Left cardiac atrium (tissue), 4 donors: ENCODE measurements at regions not wholly inside any gene's neighbourhood (a gene's known extent, or its start where the extent isn't known, plus 50 kb on each side); places are given as distances from the start of the nearest gene placed in this dataset.

ENCODE experiments used
- ATAC-seq, 2 donors: fragments of 200-7000 bp; cut with Tn5 transposase; one replicate each; pipeline ENCODE4 v1.9.1; 2020; ENCODE audit warnings: mild to moderate bottlenecking in 2 of 2, moderate library complexity in 2 of 2
- DNase-seq: peaks from one replicate; pipeline ENCODE4 v3.0.0-alpha.2; 2020
- intact Hi-C, 2 donors: fragments of 100-400 bp; cut with DNase I; formaldehyde crosslinking; loops; one replicate each; pipeline versions ENCODE4 v1.14.1 to v1.15.1; 2022 to 2023
- donor health status: DM: no; HTN: yes; CAD: no.
- donor health status: DM: no; HTN: yes; CAD: no; lungs with severe emphysema.
- donor health status: DM: yes; HTN: yes; CAD: no.
- donor health status: Dilated cardiomyopathy.

GRCh38 chr3:104805508-104805907 is 561.2 kb upstream of the ALCAM start:
- DNase-seq, result no peak
- intact Hi-C loops, result no loop called here
- ATAC-seq, result no peak

DNA sequence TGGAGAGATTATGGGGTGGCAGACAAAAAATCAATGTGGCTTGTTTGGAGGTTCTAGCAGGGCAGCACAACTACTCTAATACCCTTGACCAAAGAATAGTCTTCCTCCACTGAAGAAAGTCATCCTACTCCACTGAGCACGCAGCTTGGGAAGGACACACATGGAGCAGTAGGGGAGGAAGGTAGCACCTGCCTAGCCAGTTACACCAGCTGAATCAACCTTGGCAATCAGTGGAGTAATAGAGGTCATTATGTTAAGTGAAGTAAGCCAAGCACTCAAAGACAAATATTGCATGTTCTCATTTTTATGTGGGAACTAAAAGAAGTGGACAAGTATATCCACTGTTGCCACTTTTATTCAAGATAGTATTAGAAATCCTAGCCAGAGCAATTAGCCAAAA is 555.8 kb upstream of the ALCAM start:
- intact Hi-C loops, result no loop called here
- DNase-seq (no peak), ATAC-seq (no peak)

GRCh38 chr3:104816008-104816407 is 550.7 kb upstream of the ALCAM start:
- DNase-seq, result no peak
- intact Hi-C loops, result no loop called here
- ATAC-seq, result no peak

DNA sequence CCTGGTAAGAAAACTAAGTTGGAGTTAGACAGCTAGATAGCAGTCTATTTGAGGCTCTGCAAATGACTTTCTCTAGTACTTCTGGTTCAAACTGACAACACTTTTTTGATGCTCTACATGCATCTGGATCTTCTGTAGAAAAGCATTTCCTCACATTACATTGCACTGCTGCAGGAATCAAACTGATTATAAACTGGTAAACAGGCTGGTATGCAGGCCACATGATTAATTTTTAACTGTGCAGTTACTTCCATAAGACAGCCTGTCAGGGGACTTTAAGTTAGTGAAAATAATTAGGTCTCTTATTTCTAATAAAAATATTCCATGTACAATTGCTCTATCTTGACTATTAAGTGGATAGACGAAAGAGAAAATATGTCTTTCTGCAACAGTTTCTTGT is 550.0 kb upstream of the ALCAM start:
- intact Hi-C loops, result no loop called here
- no peak for ATAC-seq

DNA sequence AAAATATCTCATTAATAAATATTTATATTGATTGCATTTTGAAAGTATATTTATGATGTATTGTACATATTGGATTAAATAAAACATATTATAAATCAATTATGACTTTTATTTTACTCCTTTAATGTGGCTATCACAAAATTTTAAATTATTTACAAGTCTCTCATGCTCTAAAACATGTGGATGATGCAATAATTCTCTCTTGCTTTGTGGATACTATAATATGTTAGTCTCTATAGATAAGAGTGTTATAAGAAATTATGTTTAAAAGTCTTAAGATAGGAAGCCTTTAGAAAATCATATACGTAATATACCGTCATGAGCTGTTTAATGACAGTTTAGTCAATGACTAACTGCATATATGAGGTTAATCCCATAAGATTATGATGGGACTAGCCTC is 547.4 kb upstream of the ALCAM start:
- intact Hi-C loops, result no loop called here
- no peak for ATAC-seq

More for the DNA sequence above, 550.0 kb upstream of the ALCAM start:
- DNase-seq, result no peak

GRCh38 chr3:104820959-104821358 is 545.8 kb upstream of the ALCAM start:
- ATAC-seq, result no peak
- intact Hi-C loops, result no loop called here
- DNase-seq, result no peak

More for the DNA sequence above, 547.4 kb upstream of the ALCAM start:
- no peak for DNase-seq

DNA sequence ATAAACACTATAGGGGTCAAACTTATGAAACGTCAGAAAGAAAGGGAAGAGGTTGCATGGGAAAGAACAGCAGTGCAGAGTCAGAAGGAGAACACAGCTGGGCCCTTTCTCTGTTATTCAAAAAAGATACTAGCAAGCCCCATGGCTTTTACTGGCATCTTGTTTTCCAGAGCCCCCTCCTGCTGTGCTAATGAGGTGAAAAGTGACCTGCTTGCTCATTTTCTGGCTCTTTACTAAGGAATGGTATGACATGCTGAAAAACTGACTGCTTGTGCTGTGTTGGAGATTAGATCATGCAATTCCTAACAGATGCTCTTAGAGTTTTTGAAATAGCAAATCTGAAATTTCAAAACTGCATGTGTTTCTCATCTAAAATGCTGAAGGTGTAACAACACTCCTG is 541.6 kb upstream of the ALCAM start:
- ATAC-seq (no peak), DNase-seq (no peak)
- intact Hi-C loops, result no loop called here

DNA sequence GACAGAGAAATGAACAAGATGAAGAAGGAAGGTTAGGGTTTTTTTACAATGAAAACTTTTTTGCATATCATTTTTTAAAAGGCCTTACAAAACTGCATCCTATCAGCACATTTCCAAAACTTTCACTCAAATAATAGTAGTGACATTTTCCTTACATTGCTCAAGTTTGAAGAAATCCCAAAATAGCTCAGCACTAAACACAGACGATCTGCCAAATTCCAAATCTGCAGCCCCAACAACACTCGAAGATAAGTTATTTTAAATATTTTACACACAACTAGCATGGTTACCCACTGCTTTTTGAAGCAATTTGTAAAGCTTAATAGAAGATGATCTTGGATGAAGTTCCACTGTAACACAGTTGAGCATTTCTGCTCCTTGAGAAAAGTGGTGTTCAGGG is 535.6 kb upstream of the ALCAM start:
- no peak for DNase-seq
- intact Hi-C loops, result no loop called here
- no peak for ATAC-seq

- intact Hi-C loops, result no loop called here
- DNase-seq (no peak), ATAC-seq (peak in 1 of 2 donors; percentile 57)
Measured at GRCh38 chr3:104832530-104832929, 534.2 kb upstream of the ALCAM start.

GRCh38 chr3:104835376-104835775 is 531.3 kb upstream of the ALCAM start:
- ATAC-seq (no peak), DNase-seq (no peak)
- intact Hi-C loops, result no loop called here

- intact Hi-C loops, result no loop called here
- no peak for ATAC-seq
- no peak for DNase-seq
Measured at GRCh38 chr3:104846270-104846669, 520.4 kb upstream of the ALCAM start.

DNA sequence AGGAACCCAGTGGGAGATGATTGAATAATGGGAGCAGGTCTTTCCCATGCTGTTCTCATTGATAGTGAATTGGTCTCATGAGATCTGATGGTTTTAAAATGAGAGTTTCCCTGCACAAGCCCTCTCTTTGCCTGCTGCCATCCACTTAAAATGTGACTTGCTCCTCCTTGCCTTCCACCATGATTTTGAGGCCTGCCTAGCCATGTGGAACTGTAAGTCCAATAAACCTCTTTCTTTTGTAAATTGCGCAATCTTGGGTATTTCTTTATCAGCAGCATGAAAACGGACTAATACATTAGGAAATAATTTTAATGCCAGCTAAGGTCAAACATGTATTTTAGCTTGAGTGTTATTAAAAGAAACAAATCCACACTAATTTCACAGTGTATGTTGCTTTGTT is 517.6 kb upstream of the ALCAM start:
- DNase-seq (no peak), ATAC-seq (no peak)
- intact Hi-C loops, result no loop called here

DNA sequence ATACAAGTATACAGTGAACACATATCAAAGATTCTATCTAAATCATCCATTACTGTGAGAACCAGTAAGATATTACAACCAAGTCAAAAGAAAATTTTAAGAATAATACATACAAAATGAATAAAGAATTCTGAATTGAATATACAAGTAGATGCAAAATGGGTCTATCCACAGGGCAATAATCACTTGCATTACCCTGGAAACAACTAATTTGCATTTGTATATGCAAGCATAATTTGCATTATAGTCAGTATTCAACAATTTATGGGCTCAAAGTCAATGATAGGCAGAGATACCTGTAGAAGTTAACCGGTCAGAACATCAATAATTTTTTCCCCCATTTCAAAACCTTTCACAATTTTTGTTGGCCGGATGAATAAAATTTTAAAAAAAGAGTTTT is 512.2 kb upstream of the ALCAM start:
- ATAC-seq (no peak), DNase-seq (no peak)
- intact Hi-C loops, result no loop called here

- intact Hi-C loops, result no loop called here
- DNase-seq, result no peak
- no peak for ATAC-seq
Measured at GRCh38 chr3:104855702-104856101, 511.0 kb upstream of the ALCAM start.

DNA sequence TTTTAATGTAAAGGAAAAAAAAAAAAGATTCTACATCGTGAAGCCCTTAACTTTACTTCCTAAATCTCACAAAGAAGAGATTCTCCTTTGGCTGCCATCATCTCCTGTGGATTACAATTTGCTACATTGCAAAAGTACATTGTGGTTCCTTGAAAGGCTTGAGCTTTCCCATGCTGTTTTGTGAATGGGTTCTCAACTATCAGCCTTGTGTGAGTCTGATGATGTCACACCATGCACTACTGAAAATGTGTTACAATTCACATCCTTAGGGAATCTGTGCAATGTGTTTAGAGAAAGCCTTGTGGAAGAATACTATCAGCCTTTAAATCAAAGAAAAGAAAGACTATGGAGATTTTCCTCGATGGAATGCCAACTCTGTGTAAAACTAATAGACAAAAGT is 510.0 kb upstream of the ALCAM start:
- no peak for ATAC-seq
- intact Hi-C loops, result no loop called here

DNA sequence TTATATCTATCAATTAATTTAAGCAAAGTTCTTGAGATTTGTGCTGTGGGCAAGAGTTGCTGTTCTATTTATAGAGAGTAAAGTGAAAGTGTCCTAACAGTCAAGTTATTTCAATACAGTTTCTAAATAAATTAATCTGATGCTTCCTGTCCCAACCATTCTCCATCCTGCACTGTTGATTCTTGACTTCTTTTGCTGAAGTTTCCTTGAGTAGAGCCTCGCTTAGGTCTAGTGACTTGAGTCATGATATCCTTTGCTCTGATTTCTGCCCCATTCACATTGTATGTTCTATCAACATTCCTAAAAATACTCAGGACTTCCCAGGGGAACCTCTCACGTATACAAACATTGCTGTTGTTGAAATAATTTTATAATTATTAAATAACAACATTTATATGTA is 498.4 kb upstream of the ALCAM start:
- no peak for ATAC-seq

More for the DNA sequence above, 510.0 kb upstream of the ALCAM start:
- no peak for DNase-seq

GRCh38 chr3:104870276-104870675 is 496.4 kb upstream of the ALCAM start:
- DNase-seq, result no peak

More for the DNA sequence above, 498.4 kb upstream of the ALCAM start:
- DNase-seq, result no peak
- intact Hi-C loops, result no loop called here

DNA sequence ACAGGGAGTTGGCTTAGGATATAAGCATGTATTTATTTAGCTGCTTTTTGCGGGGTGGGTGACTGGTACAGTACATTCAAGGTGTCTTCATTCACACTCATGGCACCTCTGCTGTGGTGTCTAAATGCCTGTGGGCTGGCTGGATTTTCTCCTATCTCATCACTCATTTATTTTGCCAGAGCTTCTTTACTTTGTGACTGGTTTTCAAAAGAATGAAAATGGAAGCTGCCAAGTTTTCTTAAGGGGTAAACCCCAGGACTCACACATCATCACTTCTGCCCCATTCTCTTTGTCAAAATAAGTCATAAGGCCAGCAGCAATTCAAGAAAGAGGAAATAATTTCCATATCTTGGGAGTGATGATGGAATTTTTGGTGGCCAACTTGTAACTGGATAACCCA is 493.4 kb upstream of the ALCAM start:
- no peak for ATAC-seq
- intact Hi-C loops, result no loop called here

More at GRCh38 chr3:104870276-104870675, 496.4 kb upstream of the ALCAM start:
- intact Hi-C loops, result no loop called here
- no peak for ATAC-seq

GRCh38 chr3:104878395-104878794 is 488.3 kb upstream of the ALCAM start:
- DNase-seq (no peak), ATAC-seq (no peak)
- intact Hi-C loops, result no loop called here

More for the DNA sequence above, 493.4 kb upstream of the ALCAM start:
- DNase-seq, result no peak

GRCh38 chr3:104879919-104880318 is 486.8 kb upstream of the ALCAM start:
- intact Hi-C loops, result no loop called here
- DNase-seq, result no peak

GRCh38 chr3:104885214-104885814 is 481.4 kb upstream of the ALCAM start:
- DNase-seq (no peak), ATAC-seq (no peak)
- intact Hi-C loops, result no loop called here

More at GRCh38 chr3:104879919-104880318, 486.8 kb upstream of the ALCAM start:
- ATAC-seq, result no peak
